Karpas-422 (cell line): ENCODE measurements at regions not wholly inside any gene's neighbourhood (a gene's known extent, or its start where the extent isn't known, plus 50 kb on each side); places are given as distances from the start of the nearest gene placed in this dataset.

Experiments
- DNase-seq: peaks from one replicate; pipeline ENCODE4 v3.0.0-alpha.2; 2015
- H2AFZ ChIP-seq: fragments of 200-600 bp; sonication (generic); 2 replicates; pipeline ENCODE4 v1.6.1; 2014; ENCODE audit warnings: antibody characterized with exemption, low read length, mixed read lengths
- H3K27ac ChIP-seq: fragments of 200-600 bp; sonication (generic); 2 replicates; pipeline ENCODE4 v1.5.1; 2014; ENCODE audit warnings: mild to moderate bottlenecking, low read length, moderate library complexity
- H3K27me3 ChIP-seq: fragments of 200-600 bp; sonication (generic); 2 replicates; pipeline ENCODE4 v1.6.1; 2014; ENCODE audit warnings: low read length, mixed read lengths
- H3K36me3 ChIP-seq: fragments of 200-600 bp; sonication (generic); 2 replicates; pipeline ENCODE4 v1.6.1; 2014; ENCODE audit warnings: low read length, mixed read lengths; ENCODE audit not compliant: insufficient read depth
- H3K4me1 ChIP-seq: fragments of 200-600 bp; sonication (generic); 2 replicates; pipeline ENCODE4 v1.6.1; 2014; ENCODE audit warnings: mild to moderate bottlenecking, low read length, mixed read lengths
- H3K4me2 ChIP-seq: fragments of 200-600 bp; sonication (generic); 2 replicates; pipeline ENCODE4 v1.6.1; 2014; ENCODE audit warnings: low read length, low read depth, mild to moderate bottlenecking; ENCODE audit not compliant: poor library complexity, severe bottlenecking
- H3K4me3 ChIP-seq: fragments of 200-600 bp; sonication (generic); 2 replicates; pipeline ENCODE4 v1.5.1; 2014; ENCODE audit warnings: mild to moderate bottlenecking, antibody characterized with exemption, low read length, mixed read lengths
- H3K79me2 ChIP-seq: fragments of 200-600 bp; sonication (generic); 2 replicates; pipeline ENCODE4 v1.6.1; 2014; ENCODE audit warnings: mild to moderate bottlenecking, low read length, mixed read lengths
- H3K9ac ChIP-seq: fragments of 200-600 bp; sonication (generic); 2 replicates; pipeline ENCODE4 v1.6.0; 2014; ENCODE audit warnings: low read length
- H3K9me2 ChIP-seq: fragments of 200-600 bp; sonication (generic), shearing (Covaris generic); replicated peaks from 2 replicates; pipeline ENCODE4 v1.6.0; 2014; ENCODE audit warnings: mild to moderate bottlenecking, low read length, moderate library complexity; ENCODE audit not compliant: insufficient read depth
- H3K9me3 ChIP-seq: fragments of 300-700, 200-600 bp; sonication (generic); 2 replicates; pipeline ENCODE4 v1.6.1; 2014; ENCODE audit warnings: low read length, mixed read lengths
- H4K20me1 ChIP-seq: fragments of 200-600 bp; sonication (generic); 2 replicates; pipeline ENCODE4 v1.6.1; 2014; ENCODE audit warnings: mild to moderate bottlenecking, antibody characterized with exemption, low read length, low read depth; ENCODE audit not compliant: insufficient read depth

- H3K4me2 ChIP-seq, result peak overlapping the region; percentile 22
- DNase-seq, result no peak
- H3K36me3 ChIP-seq, result no peaks in the 10 kb centered on the region
- H3K4me3 ChIP-seq, result no peak overlapping the region
- H3K27ac ChIP-seq, result no peak overlapping the region
- H3K9ac ChIP-seq, result no peak overlapping the region
- H3K27me3 ChIP-seq, result no peaks in the 10 kb centered on the region
- H3K9me2 ChIP-seq, result no peaks in the 10 kb centered on the region
- H2AFZ ChIP-seq, result no peak overlapping the region
- no peaks in the 10 kb centered on the region for H3K9me3 ChIP-seq
- H3K79me2 ChIP-seq, result no peaks in the 10 kb centered on the region
- no peaks in the 10 kb centered on the region for H4K20me1 ChIP-seq
- peaks cover 25% of the 10 kb centered on the region for H3K4me1 ChIP-seq
These were observed 236.9 kb upstream of the AMIGO2 start for GRCh38 chr12:47316609-47317049.

GRCh38 chr12:47314996-47315395 lies 235.2 kb upstream of the AMIGO2 start:
- Histone ChIP-seq H3K9me3 (no peaks in the 10 kb centered on the region), H2AFZ (no peak overlapping the region), H3K4me3 (no peak overlapping the region), H3K79me2 (no peaks in the 10 kb centered on the region), H3K9me2 (no peaks in the 10 kb centered on the region), H3K9ac (no peak overlapping the region), H3K27ac (no peak overlapping the region), H3K4me2 (no peak overlapping the region), H3K36me3 (no peaks in the 10 kb centered on the region), H3K27me3 (no peaks in the 10 kb centered on the region), H3K4me1 (peaks cover 25% of the 10 kb centered on the region), H4K20me1 (no peaks in the 10 kb centered on the region)
- no peak for DNase-seq

- Histone ChIP-seq H3K27ac (peak overlapping the region; percentile 87), H3K9me3 (no peaks in the 10 kb centered on the region), H4K20me1 (no peaks in the 10 kb centered on the region), H3K9ac (peak overlapping the region; percentile 8; the same call in 1 of the 2 replicates), H2AFZ (no peak overlapping the region; the same call in 1 of the 2 replicates), H3K4me3 (no peak overlapping the region), H3K4me1 (peaks cover 25% of the 10 kb centered on the region), H3K27me3 (no peaks in the 10 kb centered on the region), H3K36me3 (no peaks in the 10 kb centered on the region), H3K4me2 (peak overlapping the region; percentile 52), H3K9me2 (no peaks in the 10 kb centered on the region), H3K79me2 (no peaks in the 10 kb centered on the region)
- peak; percentile 92 for DNase-seq
These were observed 233.2 kb upstream of the AMIGO2 start for GRCh38 chr12:47312808-47313426.

GRCh38 chr12:47312147-47312546 lies 232.4 kb upstream of the AMIGO2 start:
- peak overlapping the region; percentile 87 for H3K27ac ChIP-seq
- peak overlapping the region; percentile 52 for H3K4me2 ChIP-seq
- H3K4me3 ChIP-seq, result no peak overlapping the region

GRCh38 chr12:47311568-47311967 lies 231.8 kb upstream of the AMIGO2 start:
- H3K9me2 ChIP-seq, result no peaks in the 10 kb centered on the region
- H3K9ac ChIP-seq, result no peak overlapping the region
- no peak overlapping the region for H3K4me3 ChIP-seq
- no peak for DNase-seq
- H2AFZ ChIP-seq, result no peak overlapping the region
- no peaks in the 10 kb centered on the region for H4K20me1 ChIP-seq
- peaks cover 24% of the 10 kb centered on the region for H3K4me1 ChIP-seq
- no peaks in the 10 kb centered on the region for H3K9me3 ChIP-seq
- no peaks in the 10 kb centered on the region for H3K36me3 ChIP-seq
- H3K4me2 ChIP-seq, result no peak overlapping the region
- H3K27me3 ChIP-seq, result no peaks in the 10 kb centered on the region
- no peaks in the 10 kb centered on the region for H3K79me2 ChIP-seq
- no peak overlapping the region for H3K27ac ChIP-seq

More at GRCh38 chr12:47312147-47312546, 232.4 kb upstream of the AMIGO2 start:
- H3K9me2 ChIP-seq, result no peaks in the 10 kb centered on the region
- DNase-seq, result no peak
- H3K9me3 ChIP-seq, result no peaks in the 10 kb centered on the region
- no peaks in the 10 kb centered on the region for H4K20me1 ChIP-seq
- H3K36me3 ChIP-seq, result no peaks in the 10 kb centered on the region
- peak overlapping the region; percentile 8; the same call in 1 of the 2 replicates for H3K9ac ChIP-seq
- peaks cover 30% of the 10 kb centered on the region for H3K4me1 ChIP-seq
- H3K27me3 ChIP-seq, result no peaks in the 10 kb centered on the region
- H2AFZ ChIP-seq, result no peak overlapping the region
- H3K79me2 ChIP-seq, result no peaks in the 10 kb centered on the region

GRCh38 chr12:47311010-47311409 lies 231.3 kb upstream of the AMIGO2 start:
- peaks cover 24% of the 10 kb centered on the region for H3K4me1 ChIP-seq
- H3K9me3 ChIP-seq, result no peaks in the 10 kb centered on the region
- DNase-seq, result no peak
- no peaks in the 10 kb centered on the region for H3K27me3 ChIP-seq
- H2AFZ ChIP-seq, result no peak overlapping the region
- H3K9ac ChIP-seq, result no peak overlapping the region
- H3K36me3 ChIP-seq, result no peaks in the 10 kb centered on the region
- H3K4me3 ChIP-seq, result no peak overlapping the region
- no peak overlapping the region for H3K4me2 ChIP-seq
- no peaks in the 10 kb centered on the region for H4K20me1 ChIP-seq
- H3K27ac ChIP-seq, result no peak overlapping the region
- no peaks in the 10 kb centered on the region for H3K79me2 ChIP-seq
- no peaks in the 10 kb centered on the region for H3K9me2 ChIP-seq

- H3K9me2 ChIP-seq, result no peaks in the 10 kb centered on the region
- H3K4me1 ChIP-seq, result peaks cover 21% of the 10 kb centered on the region
- H4K20me1 ChIP-seq, result no peaks in the 10 kb centered on the region
- H3K27ac ChIP-seq, result no peak overlapping the region
- no peak overlapping the region for H3K4me2 ChIP-seq
- H3K27me3 ChIP-seq, result no peaks in the 10 kb centered on the region
- H2AFZ ChIP-seq, result no peak overlapping the region
- H3K9ac ChIP-seq, result no peak overlapping the region
- DNase-seq, result no peak
- H3K4me3 ChIP-seq, result no peak overlapping the region
- no peaks in the 10 kb centered on the region for H3K36me3 ChIP-seq
- no peaks in the 10 kb centered on the region for H3K79me2 ChIP-seq
- no peaks in the 10 kb centered on the region for H3K9me3 ChIP-seq
These were observed 228.9 kb upstream of the AMIGO2 start for GRCh38 chr12:47308672-47309071.

GRCh38 chr12:47307680-47308399 lies 228.1 kb upstream of the AMIGO2 start:
- H4K20me1 ChIP-seq, result no peaks in the 10 kb centered on the region
- no peaks in the 10 kb centered on the region for H3K9me3 ChIP-seq
- no peaks in the 10 kb centered on the region for H3K36me3 ChIP-seq
- peak; percentile 86 for DNase-seq
- H3K27me3 ChIP-seq, result no peaks in the 10 kb centered on the region
- H3K4me2 ChIP-seq, result peak overlapping the region; percentile 44
- no peaks in the 10 kb centered on the region for H3K9me2 ChIP-seq
- peak overlapping the region; percentile 13; the same call in 1 of the 2 replicates for H2AFZ ChIP-seq
- peak overlapping the region; percentile 24; the same call in 1 of the 2 replicates for H3K4me3 ChIP-seq
- no peak overlapping the region for H3K27ac ChIP-seq
- no peaks in the 10 kb centered on the region for H3K79me2 ChIP-seq
- peak overlapping the region; percentile 18; the same call in 1 of the 2 replicates for H3K9ac ChIP-seq
- H3K4me1 ChIP-seq, result peaks cover 21% of the 10 kb centered on the region
